ENCODE measurements at regions not wholly inside any gene's neighbourhood (a gene's known extent, or its start where the extent isn't known, plus 50 kb on each side); places are given as distances from the start of the nearest gene placed in this dataset.

- TF ChIP-seq CTCF (conservative IDR thresholded peaks at IDR 0.05 in 1 of 2, IDR thresholded peaks at IDR 0.05 in 1 of 2; ENCODE audit: extremely low read depth in 1 of 2, insufficient read depth in 1 of 2, low read depth in 1 of 2, low read length in 2 of 2) = no peak
- no peak for TF ChIP-seq EZH2 (IDR thresholded peaks at IDR 0.05; ENCODE audit: borderline replicate concordance, low read length)
Measured at GRCh38 chr3:178086144-178086825, 450.0 kb upstream of the KCNMB2 start.

All from mammary epithelial cell (primary cell).